Astrocyte (in vitro differentiated cells and primary cell): ENCODE measurements at regions not wholly inside any gene's neighbourhood (a gene's known extent, or its start where the extent isn't known, plus 50 kb on each side); places are given as distances from the start of the nearest gene placed in this dataset.

Experiments used
- CTCF ChIP-seq: IDR thresholded peaks from 2 replicates; pipeline ENCODE4 v1.5.1; 2011; ENCODE audit warnings: low read depth, mild to moderate bottlenecking, inconsistent platforms, low read length, moderate library complexity; ENCODE audit not compliant: insufficient read depth
- EZH2 ChIP-seq: IDR thresholded peaks from 2 replicates; pipeline ENCODE4 v1.6.1; 2012; ENCODE audit warnings: mild to moderate bottlenecking, low read length, inconsistent platforms; ENCODE audit not compliant: insufficient read depth

GRCh38 chr5:124921694-124922093 lies 175.3 kb upstream of the ZNF608 start:
- no peak for TF ChIP-seq CTCF
- no peak for TF ChIP-seq EZH2
